Astrocyte (in vitro differentiated cells and primary cell): ENCODE measurements at regions not wholly inside any gene's neighbourhood (a gene's known extent, or its start where the extent isn't known, plus 50 kb on each side); places are given as distances from the start of the nearest gene placed in this dataset.

Experiments used
- CTCF ChIP-seq: IDR thresholded peaks from 2 replicates; pipeline ENCODE4 v1.5.1; 2011; ENCODE audit warnings: low read depth, mild to moderate bottlenecking, inconsistent platforms, low read length, moderate library complexity; ENCODE audit not compliant: insufficient read depth
- EZH2 ChIP-seq: IDR thresholded peaks from 2 replicates; pipeline ENCODE4 v1.6.1; 2012; ENCODE audit warnings: mild to moderate bottlenecking, low read length, inconsistent platforms; ENCODE audit not compliant: insufficient read depth

- TF ChIP-seq CTCF (no peak), EZH2 (no peak)
Observed at GRCh38 chr22:47967831-47968230, 1205.4 kb downstream of the TBC1D22A start.
